GM23248 (cell line): ENCODE measurements at regions not wholly inside any gene's neighbourhood (a gene's known extent, or its start where the extent isn't known, plus 50 kb on each side); places are given as distances from the start of the nearest gene placed in this dataset.

Experiments
- EZH2 ChIP-seq: fragments of 200-600 bp; sonication (generic); IDR thresholded peaks from 2 replicates; pipeline ENCODE4 v1.6.1; 2018; ENCODE audit warnings: antibody characterized with exemption, mild to moderate bottlenecking; ENCODE audit not compliant: insufficient read depth, poor library complexity, severe bottlenecking
- EZH2phosphoT487 ChIP-seq: fragments of 200-600 bp; sonication (generic); IDR thresholded peaks from 2 replicates; pipeline ENCODE4 v1.6.1; 2018; ENCODE audit warnings: antibody characterized with exemption, moderate library complexity, mild to moderate bottlenecking, low read depth; ENCODE audit not compliant: insufficient read depth

DNA sequence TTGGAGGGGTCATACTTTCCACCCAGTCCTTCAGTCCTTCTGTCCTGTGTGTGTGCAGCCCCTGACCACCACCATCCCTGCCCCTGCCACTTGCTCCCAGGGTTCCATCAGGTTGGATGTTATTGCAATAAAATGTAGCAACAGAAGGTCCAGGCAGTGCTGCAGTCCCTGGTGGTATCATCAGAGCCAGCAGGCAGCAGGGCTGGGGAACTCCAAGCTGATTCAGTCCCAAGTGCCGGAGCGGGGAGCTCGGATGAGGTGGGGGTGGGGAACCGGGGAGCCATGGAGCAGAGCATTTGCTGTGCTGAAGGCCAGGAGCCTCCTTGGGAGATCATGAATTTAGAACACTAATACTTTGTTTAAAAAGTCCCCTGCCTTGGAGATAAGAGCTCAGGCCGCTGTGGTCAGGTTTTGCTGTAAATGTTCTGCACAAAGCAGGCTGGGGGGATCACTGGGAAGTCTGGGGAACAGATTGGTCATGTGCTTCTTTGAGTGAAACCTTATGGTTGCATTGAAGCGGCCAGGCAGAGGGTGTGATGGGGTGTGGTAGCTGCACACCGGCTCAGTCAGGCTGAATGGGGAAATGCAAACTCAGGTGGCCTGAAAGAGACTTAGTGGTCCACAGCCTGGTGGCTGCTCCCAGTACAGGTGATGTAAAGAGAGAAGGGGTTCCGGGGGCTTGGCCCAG, 225.9 kb downstream of the SEC14L1 start:
- TF ChIP-seq EZH2 (no peak), EZH2phosphoT487 (no peak)
